Neuron (in vitro differentiated cells): ENCODE measurements at regions not wholly inside any gene's neighbourhood (a gene's known extent, or its start where the extent isn't known, plus 50 kb on each side); places are given as distances from the start of the nearest gene placed in this dataset.

ENCODE experiments used
- H2AFZ ChIP-seq: one replicate; pipeline ENCODE4 v1.6.1; 2013; ENCODE audit warnings: low read depth, mild to moderate bottlenecking, inconsistent platforms, low read length, moderate library complexity
- H3K27me3 ChIP-seq: one replicate; pipeline ENCODE4 v1.6.1; 2013; ENCODE audit warnings: low read length; ENCODE audit not compliant: insufficient read depth
- H3K36me3 ChIP-seq: one replicate; pipeline ENCODE4 v1.6.1; 2013; ENCODE audit warnings: low read length; ENCODE audit not compliant: insufficient read depth
- H3K4me1 ChIP-seq: one replicate; pipeline ENCODE4 v1.6.1; 2013; ENCODE audit warnings: low read length; ENCODE audit not compliant: insufficient read depth
- H3K4me3 ChIP-seq: 2 replicates; pipeline ENCODE4 v1.5.1; 2013; ENCODE audit warnings: mild to moderate bottlenecking, low read length, moderate library complexity
- H3K9me3 ChIP-seq: one replicate; pipeline ENCODE4 v1.6.1; 2013; ENCODE audit warnings: low read length

- Histone ChIP-seq H3K4me3 (no peak overlapping the region), H3K36me3 (no peaks in the 10 kb centered on the region), H2AFZ (no peak overlapping the region), H3K4me1 (peaks cover 27% of the 10 kb centered on the region), H3K27me3 (no peaks in the 10 kb centered on the region), H3K9me3 (peaks cover 14% of the 10 kb centered on the region)
Observed at GRCh38 chr2:236671896-236672562, 102.4 kb downstream of the ACKR3 start.

GRCh38 chr2:236672606-236673005 is 103.0 kb downstream of the ACKR3 start:
- H3K9me3 ChIP-seq, result peaks cover 14% of the 10 kb centered on the region
- H3K4me1 ChIP-seq, result peaks cover 27% of the 10 kb centered on the region
- H3K36me3 ChIP-seq, result no peaks in the 10 kb centered on the region
- no peaks in the 10 kb centered on the region for H3K27me3 ChIP-seq
- no peak overlapping the region for H2AFZ ChIP-seq
- no peak overlapping the region for H3K4me3 ChIP-seq

GRCh38 chr2:236673126-236673822 is 103.6 kb downstream of the ACKR3 start:
- Histone ChIP-seq H3K4me3 (no peak overlapping the region), H3K36me3 (no peaks in the 10 kb centered on the region), H3K27me3 (no peaks in the 10 kb centered on the region), H3K4me1 (peaks cover 27% of the 10 kb centered on the region), H2AFZ (no peak overlapping the region), H3K9me3 (peaks cover 14% of the 10 kb centered on the region)

GRCh38 chr2:236673823-236674185 is 104.2 kb downstream of the ACKR3 start:
- Histone ChIP-seq H3K4me1 (peaks cover 27% of the 10 kb centered on the region), H2AFZ (no peak overlapping the region)

GRCh38 chr2:236674238-236674637 is 104.6 kb downstream of the ACKR3 start:
- Histone ChIP-seq H3K36me3 (no peaks in the 10 kb centered on the region), H3K4me3 (no peak overlapping the region), H3K4me1 (peaks cover 27% of the 10 kb centered on the region), H3K27me3 (no peaks in the 10 kb centered on the region), H2AFZ (no peak overlapping the region), H3K9me3 (peaks cover 9% of the 10 kb centered on the region)

More at GRCh38 chr2:236673823-236674185, 104.2 kb downstream of the ACKR3 start:
- Histone ChIP-seq H3K9me3 (peaks cover 11% of the 10 kb centered on the region), H3K27me3 (no peaks in the 10 kb centered on the region), H3K36me3 (no peaks in the 10 kb centered on the region), H3K4me3 (no peak overlapping the region)

GRCh38 chr2:236674646-236675045 is 105.0 kb downstream of the ACKR3 start:
- Histone ChIP-seq H3K27me3 (no peaks in the 10 kb centered on the region), H3K4me3 (no peak overlapping the region), H3K36me3 (no peaks in the 10 kb centered on the region), H2AFZ (no peak overlapping the region), H3K4me1 (peaks cover 27% of the 10 kb centered on the region), H3K9me3 (peaks cover 7% of the 10 kb centered on the region)

GRCh38 chr2:236675051-236675450 is 105.4 kb downstream of the ACKR3 start:
- Histone ChIP-seq H3K36me3 (no peaks in the 10 kb centered on the region), H3K27me3 (no peaks in the 10 kb centered on the region), H3K9me3 (peaks cover 3% of the 10 kb centered on the region), H3K4me3 (no peak overlapping the region), H2AFZ (no peak overlapping the region), H3K4me1 (peaks cover 27% of the 10 kb centered on the region)

GRCh38 chr2:236675526-236675925 is 105.9 kb downstream of the ACKR3 start:
- Histone ChIP-seq H2AFZ (no peak overlapping the region), H3K4me1 (peaks cover 27% of the 10 kb centered on the region), H3K4me3 (no peak overlapping the region), H3K36me3 (no peaks in the 10 kb centered on the region), H3K9me3 (peaks cover 3% of the 10 kb centered on the region), H3K27me3 (no peaks in the 10 kb centered on the region)

GRCh38 chr2:236676136-236676873 is 106.7 kb downstream of the ACKR3 start:
- H3K27me3 ChIP-seq, result no peaks in the 10 kb centered on the region
- peaks cover 3% of the 10 kb centered on the region for H3K9me3 ChIP-seq
- peaks cover 25% of the 10 kb centered on the region for H3K4me1 ChIP-seq
- H3K4me3 ChIP-seq, result no peak overlapping the region
- no peak overlapping the region for H2AFZ ChIP-seq
- no peaks in the 10 kb centered on the region for H3K36me3 ChIP-seq

- H3K36me3 ChIP-seq, result no peaks in the 10 kb centered on the region
- no peak overlapping the region for H2AFZ ChIP-seq
- H3K27me3 ChIP-seq, result no peaks in the 10 kb centered on the region
- H3K9me3 ChIP-seq, result peaks cover 3% of the 10 kb centered on the region
- no peak overlapping the region for H3K4me3 ChIP-seq
- H3K4me1 ChIP-seq, result peaks cover 15% of the 10 kb centered on the region
Observed at GRCh38 chr2:236677368-236677767, 107.7 kb downstream of the ACKR3 start.

- peaks cover 12% of the 10 kb centered on the region for H3K4me1 ChIP-seq
- H3K9me3 ChIP-seq, result peaks cover 3% of the 10 kb centered on the region
- H2AFZ ChIP-seq, result no peak overlapping the region
- H3K27me3 ChIP-seq, result no peaks in the 10 kb centered on the region
- H3K36me3 ChIP-seq, result no peaks in the 10 kb centered on the region
- H3K4me3 ChIP-seq, result no peak overlapping the region
Observed at GRCh38 chr2:236678307-236678975, 108.8 kb downstream of the ACKR3 start.

- no peaks in the 10 kb centered on the region for H3K9me3 ChIP-seq
- no peaks in the 10 kb centered on the region for H3K27me3 ChIP-seq
- no peak overlapping the region for H2AFZ ChIP-seq
- peaks cover 9% of the 10 kb centered on the region for H3K4me1 ChIP-seq
- no peaks in the 10 kb centered on the region for H3K36me3 ChIP-seq
- H3K4me3 ChIP-seq, result no peak overlapping the region
Observed at GRCh38 chr2:236679884-236680860, 110.5 kb downstream of the ACKR3 start.
